CD4-positive, alpha-beta T cell treated with Interleukin-15 for 1 hour (primary cell): ENCODE measurements at regions not wholly inside any gene's neighbourhood (a gene's known extent, or its start where the extent isn't known, plus 50 kb on each side); places are given as distances from the start of the nearest gene placed in this dataset.

ENCODE experiments used
- DNase-seq: peaks from one replicate; pipeline ENCODE4 v3.0.0-alpha.2; 2020

GRCh38 chr5:167512111-167512510 is 779.3 kb upstream of the WWC1 start:
- DNase-seq = no peak

GRCh38 chr5:167513381-167513780 is 778.1 kb upstream of the WWC1 start:
- DNase-seq = no peak

GRCh38 chr5:167514461-167514860 is 777.0 kb upstream of the WWC1 start:
- no peak for DNase-seq

- no peak for DNase-seq
These were observed 766.4 kb upstream of the WWC1 start for GRCh38 chr5:167525004-167525403.

GRCh38 chr5:167528651-167529050 is 762.8 kb upstream of the WWC1 start:
- no peak for DNase-seq

- DNase-seq = no peak
These were observed 760.9 kb upstream of the WWC1 start for GRCh38 chr5:167530548-167530947.

- no peak for DNase-seq
These were observed 757.3 kb upstream of the WWC1 start for GRCh38 chr5:167533814-167534795.

GRCh38 chr5:167539747-167540146 is 751.7 kb upstream of the WWC1 start:
- DNase-seq = no peak

GRCh38 chr5:167546270-167546669 is 745.2 kb upstream of the WWC1 start:
- DNase-seq = no peak

- no peak for DNase-seq
These were observed 739.1 kb upstream of the WWC1 start for GRCh38 chr5:167552356-167552755.

- DNase-seq = no peak
These were observed 737.9 kb upstream of the WWC1 start for GRCh38 chr5:167553511-167553910.

GRCh38 chr5:167554564-167555290 is 736.7 kb upstream of the WWC1 start:
- no peak for DNase-seq

- no peak for DNase-seq
These were observed 735.8 kb upstream of the WWC1 start for GRCh38 chr5:167555565-167556166.

GRCh38 chr5:167557359-167557758 is 734.1 kb upstream of the WWC1 start:
- DNase-seq = no peak

GRCh38 chr5:167561796-167562195 is 729.6 kb upstream of the WWC1 start:
- no peak for DNase-seq

GRCh38 chr5:167564275-167564674 is 727.2 kb upstream of the WWC1 start:
- no peak for DNase-seq

- DNase-seq = no peak
These were observed 726.1 kb upstream of the WWC1 start for GRCh38 chr5:167565189-167565954.

- DNase-seq = no peak
These were observed 721.0 kb upstream of the WWC1 start for GRCh38 chr5:167570431-167570830.

GRCh38 chr5:167571824-167572223 is 719.6 kb upstream of the WWC1 start:
- no peak for DNase-seq

- DNase-seq = no peak
These were observed 717.9 kb upstream of the WWC1 start for GRCh38 chr5:167573370-167574127.

GRCh38 chr5:167574464-167574863 is 717.0 kb upstream of the WWC1 start:
- no peak for DNase-seq

- DNase-seq = no peak
These were observed 716.1 kb upstream of the WWC1 start for GRCh38 chr5:167575330-167575729.
